K562 (cell line): ENCODE measurements at regions not wholly inside any gene's neighbourhood (a gene's known extent, or its start where the extent isn't known, plus 50 kb on each side); places are given as distances from the start of the nearest gene placed in this dataset.

Source experiments
- ATAC-seq: fragments of 200-7000 bp; cut with Tn5 transposase; 3 replicates; pipeline ENCODE4 v1.9.1; 2020; ENCODE audit warnings: moderate library complexity
- BruUV-seq: library from RNA; stranded (reverse); fragments of 400-500 nt; replicated peaks from 2 replicates; lab custom pipeline; 2021; lab: Mats Ljungman, UMichigan
- CTCF ChIA-PET: fragments of 300-600 bp; formaldehyde crosslinking; extraction: SDS; loops from one replicate; lab custom pipeline; 2021; ENCODE audit warnings: low intra/inter-chr PET ratio; lab: Yijun Ruan, JAX
- POLR2A ChIA-PET: fragments of 300-600, 350-650 bp; sonication (Branson Sonifier 250); formaldehyde crosslinking; extraction: SDS; loops from one replicate; lab custom pipeline; 2021; ENCODE audit warnings: antibody characterized with exemption, inconsistent platforms; lab: Yijun Ruan, JAX
- DNase-seq, 4 experiments: peaks; one replicate each; pipeline versions ENCODE4 v3.0.0 to v3.0.0-alpha.2; 2011 to 2018; ENCODE audit warnings: low spot score in 3 of 4, mixed read lengths in 3 of 4; ENCODE audit errors: extremely low read depth in 1 of 4
- FAIRE-seq: peaks from 2 replicates; lab custom pipeline; 2011; peaks lifted over from hg19 to GRCh38; lab: Jason Lieb, UNC
- H2AFZ ChIP-seq: 2 replicates; pipeline ENCODE4 v1.6.0; 2011; ENCODE audit warnings: low read depth, low read length, control low read depth, inconsistent platforms
- H3K27ac ChIP-seq: fragments of 200-600 bp; 3 replicates; pipeline ENCODE4 v1.8.0; 2011; ENCODE audit warnings: low read depth, mild to moderate bottlenecking, control low read depth, inconsistent platforms, low read length, moderate library complexity, mixed read lengths; ENCODE audit errors: extremely low read depth
- H3K27me3 ChIP-seq, 2 experiments: fragments of 300-600 bp in 1 of 2; 2 replicates in 1 of 2; 3 replicates in 1 of 2; pipeline versions ENCODE4 v1.6.0 to v1.8.0; 2011; ENCODE audit warnings: inconsistent platforms in 2 of 2, low read length in 2 of 2, mild to moderate bottlenecking in 1 of 2, mixed read lengths in 1 of 2, moderate library complexity in 1 of 2; ENCODE audit not compliant: control insufficient read depth in 2 of 2, insufficient read depth in 2 of 2
- H3K36me3 ChIP-seq: fragments of 300-600 bp; 3 replicates; pipeline ENCODE4 v1.8.0; 2011; ENCODE audit warnings: mild to moderate bottlenecking, low read length, inconsistent platforms; ENCODE audit not compliant: control insufficient read depth, insufficient read depth
- H3K4me1 ChIP-seq, 2 experiments: fragments of 200-600 bp in 1 of 2; replicated peaks in 1 of 2; 2 replicates in 1 of 2; 3 replicates in 1 of 2; pipeline versions ENCODE4 v1.5.1 to v1.8.0; 2011; ENCODE audit warnings: inconsistent platforms in 2 of 2, low read length in 2 of 2, mild to moderate bottlenecking in 1 of 2, mixed read lengths in 1 of 2, moderate library complexity in 1 of 2; ENCODE audit not compliant: control insufficient read depth in 2 of 2, insufficient read depth in 2 of 2
- H3K4me2 ChIP-seq: 2 replicates; pipeline ENCODE4 v1.6.1; 2011; ENCODE audit warnings: low read length, control low read depth, inconsistent platforms, mixed read lengths; ENCODE audit not compliant: insufficient read depth
- H3K4me3 ChIP-seq: fragments of 200-600 bp; sonication (generic), shearing (Covaris generic); 2 replicates; pipeline ENCODE4 v1.5.1; 2016; ENCODE audit warnings: control low read depth, inconsistent platforms
- H3K79me2 ChIP-seq: fragments of 200-600 bp; 3 replicates; pipeline ENCODE4 v1.8.0; 2011; ENCODE audit warnings: low read length, inconsistent platforms; ENCODE audit not compliant: control insufficient read depth, insufficient read depth
- H3K9ac ChIP-seq, 2 experiments: 2 replicates each; pipeline versions ENCODE4 v1.6.0 to v1.6.1; 2011; ENCODE audit warnings: low read depth in 2 of 2, low read length in 2 of 2, control low read depth in 1 of 2, inconsistent platforms in 1 of 2, mild to moderate bottlenecking in 1 of 2, mixed read lengths in 1 of 2; ENCODE audit not compliant: insufficient read depth in 1 of 2
- H3K9me1 ChIP-seq: one replicate; pipeline ENCODE4 v1.6.0; 2011; ENCODE audit warnings: inconsistent platforms, mild to moderate bottlenecking, low read length, moderate library complexity; ENCODE audit not compliant: control insufficient read depth, insufficient read depth
- H3K9me3 ChIP-seq: replicated peaks from 2 replicates; pipeline ENCODE4 v1.5.1; 2011; ENCODE audit warnings: low read depth, low read length, inconsistent platforms; ENCODE audit not compliant: control insufficient read depth, insufficient read depth
- H4K20me1 ChIP-seq: replicated peaks from 2 replicates; pipeline ENCODE4 v1.6.1; 2011; ENCODE audit warnings: low read length, inconsistent platforms, mixed read lengths; ENCODE audit not compliant: control insufficient read depth, insufficient read depth
- HDAC1 ChIP-seq, 2 experiments: fragments of 450-650 bp; IDR thresholded peaks; 2 replicates each; pipeline ENCODE4 v1.6.1; 2016 to 2017; ENCODE audit warnings: inconsistent platforms in 1 of 2, mild to moderate bottlenecking in 1 of 2, moderate library complexity in 1 of 2
- MECOM ChIP-seq: fragments of 250-450 bp; sonication (Bioruptor Pico); IDR thresholded peaks from 2 replicates; pipeline ENCODE4 v1.8.0; 2022; ENCODE audit warnings: inconsistent platforms
- PURB ChIP-seq: sonication (generic); formaldehyde crosslinking; IDR thresholded peaks from 2 replicates; pipeline ENCODE4 v1.9.0; 2021; ENCODE audit warnings: low read depth, mild to moderate bottlenecking, missing genetic modification reagents
- TEAD4 ChIP-seq, 2 experiments: sonication (generic) in 1 of 2; formaldehyde crosslinking in 1 of 2; IDR thresholded peaks; 2 replicates each; pipeline versions ENCODE4 v1.6.1 to v1.8.0; 2012 to 2022; ENCODE audit warnings: borderline replicate concordance in 1 of 2, inconsistent platforms in 1 of 2, low read length in 1 of 2, mild to moderate bottlenecking in 1 of 2, missing genetic modification reagents in 1 of 2
- YBX1 ChIP-seq: fragments of 450-650 bp; IDR thresholded peaks from 2 replicates; pipeline ENCODE4 v1.7.1; 2016; ENCODE audit warnings: mild to moderate bottlenecking
- ZNF785 ChIP-seq: fragments of 250-450 bp; sonication (Bioruptor Pico); IDR thresholded peaks from 2 replicates; pipeline ENCODE4 v1.4.0; 2020; ENCODE audit warnings: mild to moderate bottlenecking
- in situ Hi-C: fragments of 300-500 bp; cut with MboI; formaldehyde crosslinking; loops from 4 replicates; pipeline ENCODE4 v1.15.0; 2018; ENCODE audit warnings: inconsistent platforms, mixed read lengths
- intact Hi-C: fragments of 100-400 bp; cut with micrococcal nuclease; formaldehyde crosslinking; loops from 2 replicates; pipeline ENCODE4 v1.14.2; 2022
- TF ChIP-seq, protein P1 (sequence below): sonication (generic); formaldehyde crosslinking; IDR thresholded peaks from 2 replicates; pipeline ENCODE4 v1.8.1; 2023; ENCODE audit warnings: mild to moderate bottlenecking, missing genetic modification reagents, moderate library complexity
- TF ChIP-seq, protein P2 (sequence below): fragments of 250-450 bp; sonication (Bioruptor Pico); IDR thresholded peaks from 2 replicates; pipeline ENCODE4 v1.5.1; 2021; ENCODE audit warnings: mild to moderate bottlenecking

DNA sequence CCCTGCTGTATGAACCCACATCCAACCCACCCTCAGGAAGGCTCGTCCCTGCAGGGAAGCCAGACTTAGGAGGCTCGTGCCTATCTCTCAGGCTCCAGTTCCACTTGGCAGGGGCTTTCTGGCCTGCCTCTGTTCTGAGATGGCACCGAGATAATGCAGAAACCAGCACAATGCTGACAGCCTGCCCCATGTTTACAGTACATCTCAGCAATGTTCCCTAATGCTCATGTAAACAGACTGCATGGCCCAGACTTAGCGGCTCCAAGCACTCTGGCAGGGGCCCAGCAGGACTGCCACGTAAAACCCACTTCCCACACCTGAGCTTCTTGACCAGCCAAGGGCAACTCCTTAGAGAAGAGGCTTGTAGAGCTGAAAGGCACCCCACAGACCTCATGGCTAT lies 499.5 kb upstream of the BRINP1 start (continued):
- no peak for TF ChIP-seq YBX1
- no peak for TF ChIP-seq HDAC1 (IDR thresholded peaks at IDR 0.05)

DNA sequence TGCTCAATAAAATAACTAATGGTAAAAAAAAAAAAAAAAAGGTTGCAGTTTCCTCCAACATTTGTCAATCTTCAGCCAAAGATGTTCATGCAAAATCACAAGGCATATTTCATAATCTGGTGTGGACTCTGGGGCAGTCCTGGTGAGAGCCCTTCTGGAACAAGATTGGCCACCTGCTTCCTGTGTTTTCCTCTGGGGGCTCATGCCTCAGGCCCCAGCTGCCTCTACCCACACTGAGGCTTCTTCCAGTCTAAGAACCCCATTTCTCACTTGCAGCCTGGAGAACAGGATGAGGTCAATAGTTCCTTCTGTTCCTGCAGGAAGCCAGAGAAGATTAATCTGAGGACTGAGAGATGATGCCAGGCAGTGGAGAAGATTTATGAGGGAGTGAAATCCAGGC lies 492.6 kb upstream of the BRINP1 start:
- BruUV-seq, result no TSS peak
- no peaks in the 10 kb centered on the region for H3K79me2 ChIP-seq
- H3K9me1 ChIP-seq, result no peaks in the 10 kb centered on the region
- DNase-seq, result no peak
- no peaks in the 10 kb centered on the region for H3K4me1 ChIP-seq
- no peaks in the 10 kb centered on the region for H3K9me3 ChIP-seq
- no peaks in the 10 kb centered on the region for H3K27me3 ChIP-seq
- H3K36me3 ChIP-seq, result no peaks in the 10 kb centered on the region
- TF ChIP-seq, protein P1, sequence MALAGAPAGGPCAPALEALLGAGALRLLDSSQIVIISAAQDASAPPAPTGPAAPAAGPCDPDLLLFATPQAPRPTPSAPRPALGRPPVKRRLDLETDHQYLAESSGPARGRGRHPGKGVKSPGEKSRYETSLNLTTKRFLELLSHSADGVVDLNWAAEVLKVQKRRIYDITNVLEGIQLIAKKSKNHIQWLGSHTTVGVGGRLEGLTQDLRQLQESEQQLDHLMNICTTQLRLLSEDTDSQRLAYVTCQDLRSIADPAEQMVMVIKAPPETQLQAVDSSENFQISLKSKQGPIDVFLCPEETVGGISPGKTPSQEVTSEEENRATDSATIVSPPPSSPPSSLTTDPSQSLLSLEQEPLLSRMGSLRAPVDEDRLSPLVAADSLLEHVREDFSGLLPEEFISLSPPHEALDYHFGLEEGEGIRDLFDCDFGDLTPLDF (CRISPR knock-in tag), result no peak
- TF ChIP-seq PURB, result no peak
- no peak for TF ChIP-seq ZNF785 (CRISPR knock-in tag)
- no peak for TF ChIP-seq TEAD4 (IDR thresholded peaks at IDR 0.05; ENCODE audit: low read length)
- TF ChIP-seq TEAD4 (CRISPR knock-in tag; IDR thresholded peaks at IDR 0.05; ENCODE audit: borderline replicate concordance), result no peak
- TF ChIP-seq HDAC1 (IDR thresholded peaks at IDR 0.05), result no peak
- no peak for TF ChIP-seq MECOM (CRISPR knock-in tag)
- TF ChIP-seq, protein P2, sequence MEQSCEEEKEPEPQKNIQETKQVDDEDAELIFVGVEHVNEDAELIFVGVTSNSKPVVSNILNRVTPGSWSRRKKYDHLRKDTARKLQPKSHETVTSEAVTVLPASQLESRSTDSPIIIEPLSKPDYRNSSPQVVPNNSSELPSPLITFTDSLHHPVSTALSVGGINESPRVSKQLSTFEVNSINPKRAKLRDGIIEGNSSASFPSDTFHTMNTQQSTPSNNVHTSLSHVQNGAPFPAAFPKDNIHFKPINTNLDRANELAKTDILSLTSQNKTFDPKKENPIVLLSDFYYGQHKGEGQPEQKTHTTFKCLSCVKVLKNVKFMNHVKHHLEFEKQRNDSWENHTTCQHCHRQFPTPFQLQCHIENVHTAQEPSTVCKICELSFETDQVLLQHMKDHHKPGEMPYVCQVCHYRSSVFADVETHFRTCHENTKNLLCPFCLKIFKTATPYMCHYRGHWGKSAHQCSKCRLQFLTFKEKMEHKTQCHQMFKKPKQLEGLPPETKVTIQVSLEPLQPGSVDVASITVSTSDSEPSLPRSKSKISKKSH (CRISPR knock-in tag), result no peak
- TF ChIP-seq, all 486 proteins: peak for 0
- in situ Hi-C loops (no loop called here), intact Hi-C loops (no loop called here)
- no peak for FAIRE-seq
- ChIA-PET CTCF (no interaction called here), POLR2A (no interaction called here)
- Histone ChIP-seq H4K20me1 (no peaks in the 10 kb centered on the region), H3K4me2 (no peak overlapping the region), H3K4me3 (no peak overlapping the region), H2AFZ (no peak overlapping the region), H3K27ac (no peak overlapping the region), H3K9ac (no peak overlapping the region)
- no peak for ATAC-seq
